ENCODE measurements at regions not wholly inside any gene's neighbourhood (a gene's known extent, or its start where the extent isn't known, plus 50 kb on each side); places are given as distances from the start of the nearest gene placed in this dataset.
"Not testable (repeated sequence)": the region's sequence is repeated elsewhere in the genome, so short reads cannot be mapped to it uniquely, and the experiment has no call there.

GRCh38 chr18:46179306-46179705, 75.1 kb downstream of the HAUS1 start:
- DNase-seq (ENCODE audit: low read depth): no peak
- H3K4me3 ChIP-seq (ENCODE audit: low read depth, low read length): no peak overlapping the region

- no peak for DNase-seq (ENCODE audit: low read depth)
- no peak overlapping the region for H3K4me3 ChIP-seq (ENCODE audit: low read depth, low read length)
Observed at GRCh38 chr18:46182633-46183358, 78.6 kb downstream of the HAUS1 start.

- not testable (repeated sequence) for H3K4me3 ChIP-seq (ENCODE audit: low read depth, low read length); DNase-seq (ENCODE audit: low read depth)
Observed at GRCh38 chr18:46184296-46184695, 80.1 kb downstream of the HAUS1 start.

GRCh38 chr18:46184727-46185126, 80.5 kb downstream of the HAUS1 start:
- H3K4me3 ChIP-seq (ENCODE audit: low read depth, low read length): no peak overlapping the region
- no peak for DNase-seq (ENCODE audit: low read depth)

GRCh38 chr18:46190667-46191066, 86.5 kb downstream of the HAUS1 start:
- no peak overlapping the region for H3K4me3 ChIP-seq (ENCODE audit: low read depth, low read length)
- DNase-seq (ENCODE audit: low read depth): no peak

GRCh38 chr18:46196627-46197243, 92.5 kb downstream of the HAUS1 start:
- H3K4me3 ChIP-seq (ENCODE audit: low read depth, low read length): no peak overlapping the region
- DNase-seq (ENCODE audit: low read depth): no peak

GRCh38 chr18:46199515-46200147, 95.4 kb downstream of the HAUS1 start:
- H3K4me3 ChIP-seq (ENCODE audit: low read depth, low read length): no peak overlapping the region
- peak; percentile 13 for DNase-seq (ENCODE audit: low read depth)

- not testable (repeated sequence) for DNase-seq (ENCODE audit: low read depth); H3K4me3 ChIP-seq (ENCODE audit: low read depth, low read length)
Observed at GRCh38 chr18:46200178-46201055, 96.2 kb downstream of the HAUS1 start.

- no peak for DNase-seq (ENCODE audit: low read depth)
- H3K4me3 ChIP-seq (ENCODE audit: low read depth, low read length): no peak overlapping the region
Observed at GRCh38 chr18:46204143-46204542, 100.0 kb downstream of the HAUS1 start.

GRCh38 chr18:46207985-46208384, 103.8 kb downstream of the HAUS1 start:
- DNase-seq (ENCODE audit: low read depth): no peak
- no peak overlapping the region for H3K4me3 ChIP-seq (ENCODE audit: low read depth, low read length)

- DNase-seq (ENCODE audit: low read depth): no peak
- no peak overlapping the region for H3K4me3 ChIP-seq (ENCODE audit: low read depth, low read length)
Observed at GRCh38 chr18:46209161-46209560, 105.0 kb downstream of the HAUS1 start.

- H3K4me3 ChIP-seq (ENCODE audit: low read depth, low read length): no peak overlapping the region
- DNase-seq (ENCODE audit: low read depth): no peak
Observed at GRCh38 chr18:46211816-46212215, 107.6 kb downstream of the HAUS1 start.

- H3K4me3 ChIP-seq (ENCODE audit: low read depth, low read length): no peak overlapping the region
- DNase-seq (ENCODE audit: low read depth): no peak
Observed at GRCh38 chr18:46212398-46212797, 108.2 kb downstream of the HAUS1 start.

GRCh38 chr18:46213295-46213694, 109.1 kb downstream of the HAUS1 start:
- H3K4me3 ChIP-seq (ENCODE audit: low read depth, low read length): no peak overlapping the region
- DNase-seq (ENCODE audit: low read depth): no peak

GRCh38 chr18:46214435-46214834, 110.2 kb downstream of the HAUS1 start:
- DNase-seq (ENCODE audit: low read depth): no peak
- H3K4me3 ChIP-seq (ENCODE audit: low read depth, low read length): no peak overlapping the region

- no peak overlapping the region for H3K4me3 ChIP-seq (ENCODE audit: low read depth, low read length)
- DNase-seq (ENCODE audit: low read depth): no peak
Observed at GRCh38 chr18:46215902-46216723, 111.9 kb downstream of the HAUS1 start.

- DNase-seq (ENCODE audit: low read depth): peak; percentile 25
- no peak overlapping the region for H3K4me3 ChIP-seq (ENCODE audit: low read depth, low read length)
Observed at GRCh38 chr18:46220116-46220515, 115.9 kb downstream of the HAUS1 start.

GRCh38 chr18:46222093-46222492, 117.9 kb downstream of the HAUS1 start:
- H3K4me3 ChIP-seq (ENCODE audit: low read depth, low read length): no peak overlapping the region
- DNase-seq (ENCODE audit: low read depth): no peak

- no peak overlapping the region for H3K4me3 ChIP-seq (ENCODE audit: low read depth, low read length)
- DNase-seq (ENCODE audit: low read depth): no peak
Observed at GRCh38 chr18:46222710-46223360, 118.7 kb downstream of the HAUS1 start.

Data from skeletal muscle cell (primary cell).